Right ventricle myocardium inferior (tissue), 1 donor: ENCODE measurements at regions not wholly inside any gene's neighbourhood (a gene's known extent, or its start where the extent isn't known, plus 50 kb on each side); places are given as distances from the start of the nearest gene placed in this dataset.
A peak's percentile ranks its signal among the peaks of the same experiment; 100 is the strongest.
"Not testable (repeated sequence)": the region's sequence is repeated elsewhere in the genome, so short reads cannot be mapped to it uniquely, and the experiment has no call there.

Experiments
- ATAC-seq: fragments of 200-7000 bp; cut with Tn5 transposase; one replicate; pipeline ENCODE4 v1.9.1; 2020; ENCODE audit warnings: mild to moderate bottlenecking, moderate library complexity
- DNase-seq: peaks from one replicate; pipeline ENCODE4 v3.0.0; 2021; ENCODE audit errors: missing footprints
- intact Hi-C: fragments of 100-400 bp; cut with DNase I; formaldehyde crosslinking; loops from one replicate; pipeline ENCODE4 v1.11.0; 2022
- donor health status: DM: no; HTN: yes; CAD: no; lungs with severe emphysema.

DNA sequence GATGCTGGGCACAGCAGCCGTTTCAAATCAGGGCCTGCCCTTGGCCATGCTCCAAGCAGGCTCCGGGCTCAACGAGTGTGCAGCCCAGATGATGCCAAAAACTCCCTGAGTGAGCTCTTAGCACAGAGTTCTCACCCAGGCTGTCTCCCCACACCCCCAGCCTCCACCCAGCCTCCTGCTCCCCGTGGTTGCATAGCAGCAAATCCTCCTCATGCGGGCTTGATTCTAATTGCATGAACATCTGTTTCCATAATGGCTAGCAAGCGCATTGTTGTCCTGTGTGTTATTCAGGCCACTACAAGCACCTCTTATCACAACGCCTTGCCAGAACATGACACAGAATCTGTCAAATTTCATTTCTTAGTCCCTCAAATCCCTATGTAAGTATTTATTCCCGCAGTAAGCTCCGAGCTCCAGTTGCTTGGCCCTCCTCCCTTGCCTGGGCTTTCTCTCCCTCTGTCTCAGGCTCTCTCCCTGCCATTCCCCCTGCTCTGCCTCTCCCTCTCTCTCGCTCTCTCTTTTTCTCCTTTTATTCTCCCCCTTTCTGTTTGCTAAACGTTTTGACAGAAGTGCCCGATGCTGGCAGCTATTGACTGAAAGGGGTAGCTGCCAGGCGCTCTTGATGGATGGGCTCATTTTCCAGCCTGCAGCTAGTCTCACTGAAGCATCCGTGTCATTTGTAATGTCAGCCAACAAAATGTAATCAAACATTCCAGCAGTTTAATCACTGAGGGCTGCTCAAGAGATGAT is 306.5 kb downstream of the IL20RB start:
- peak; percentile 64 for DNase-seq
- peak; percentile 89 for ATAC-seq

GRCh38 chr3:137264843-137265330 is 307.1 kb downstream of the IL20RB start:
- DNase-seq (no peak), ATAC-seq (no peak)
- intact Hi-C loops: no loop called here

More for the DNA sequence above, 306.5 kb downstream of the IL20RB start:
- intact Hi-C loops: no loop called here

DNA sequence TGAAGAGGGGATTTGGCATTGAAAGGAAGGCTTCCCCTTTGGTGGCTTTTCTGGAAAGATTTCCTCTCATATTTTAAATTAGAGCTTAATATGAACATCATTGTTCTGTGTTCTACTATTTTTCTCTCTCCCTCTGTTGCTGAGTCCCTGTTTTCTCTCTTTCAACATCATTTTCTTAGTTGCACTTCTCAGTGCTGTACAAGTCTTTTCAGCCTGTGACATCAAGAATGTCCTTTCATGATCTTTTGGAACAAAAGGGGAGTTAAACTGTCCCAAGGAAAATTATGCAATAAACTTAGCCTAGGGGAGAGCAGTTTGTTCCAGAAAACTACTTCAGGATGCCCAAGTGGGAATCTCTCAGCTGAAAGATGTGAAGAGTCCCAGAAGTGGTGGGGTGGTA is 325.1 kb downstream of the IL20RB start:
- DNase-seq (no peak), ATAC-seq (peak; percentile 84)
- intact Hi-C loops: no loop called here

- intact Hi-C loops: no loop called here
- ATAC-seq: no peak
- DNase-seq: no peak
Observed at GRCh38 chr3:137285924-137286323, 328.1 kb downstream of the IL20RB start.

DNA sequence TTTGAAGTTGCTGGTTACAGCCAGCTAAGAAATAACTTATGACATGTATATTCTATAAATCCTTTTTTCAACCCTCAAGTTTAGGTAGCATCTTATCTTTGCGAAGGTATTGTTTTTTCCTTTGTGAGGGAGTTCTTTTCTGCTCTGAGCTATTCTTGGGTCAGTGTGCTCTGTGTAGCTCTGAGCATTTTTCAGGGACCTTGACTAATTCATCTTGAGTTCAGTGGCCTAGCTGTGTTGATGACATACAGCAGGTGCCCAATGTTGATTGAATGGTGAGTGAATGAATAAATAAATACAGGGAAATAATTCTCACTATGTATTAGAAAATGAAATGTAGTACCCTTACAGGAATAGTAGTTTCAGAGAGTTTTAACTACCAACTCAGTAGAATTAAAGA is 335.3 kb downstream of the IL20RB start:
- DNase-seq (no peak), ATAC-seq (no peak)
- intact Hi-C loops: no loop called here

- ATAC-seq: no peak
- intact Hi-C loops: no loop called here
- DNase-seq: no peak
Observed at GRCh38 chr3:137294139-137294538, 336.4 kb downstream of the IL20RB start.

- intact Hi-C loops: no loop called here
- ATAC-seq: no peak
- no peak for DNase-seq
Observed at GRCh38 chr3:137294839-137295238, 337.1 kb downstream of the IL20RB start.

DNA sequence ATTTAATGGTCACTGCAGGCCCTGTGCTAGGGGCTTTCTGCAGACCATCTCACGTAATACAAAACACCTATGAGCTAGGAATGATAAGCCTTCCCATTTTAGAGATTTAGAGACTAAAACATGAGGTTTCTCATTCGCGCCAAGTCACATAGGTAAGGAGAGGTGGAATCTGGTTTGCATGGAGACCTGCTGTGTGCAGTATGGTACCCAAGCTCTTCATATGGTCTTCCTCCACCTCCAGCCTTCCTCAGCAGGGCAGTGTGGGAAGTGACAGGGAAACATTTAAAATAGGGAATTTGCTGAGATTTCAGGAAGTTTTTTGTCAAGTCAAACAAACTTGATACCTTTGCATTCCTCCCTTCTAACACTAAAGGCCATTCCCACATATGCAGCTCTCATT is 337.6 kb downstream of the IL20RB start:
- no peak for DNase-seq
- intact Hi-C loops: no loop called here
- ATAC-seq: no peak

- intact Hi-C loops: no loop called here
- no peak for DNase-seq
- no peak for ATAC-seq
Observed at GRCh38 chr3:137296116-137296515, 338.3 kb downstream of the IL20RB start.

GRCh38 chr3:137297770-137298169 is 340.0 kb downstream of the IL20RB start:
- DNase-seq: no peak
- ATAC-seq: no peak
- intact Hi-C loops: no loop called here

DNA sequence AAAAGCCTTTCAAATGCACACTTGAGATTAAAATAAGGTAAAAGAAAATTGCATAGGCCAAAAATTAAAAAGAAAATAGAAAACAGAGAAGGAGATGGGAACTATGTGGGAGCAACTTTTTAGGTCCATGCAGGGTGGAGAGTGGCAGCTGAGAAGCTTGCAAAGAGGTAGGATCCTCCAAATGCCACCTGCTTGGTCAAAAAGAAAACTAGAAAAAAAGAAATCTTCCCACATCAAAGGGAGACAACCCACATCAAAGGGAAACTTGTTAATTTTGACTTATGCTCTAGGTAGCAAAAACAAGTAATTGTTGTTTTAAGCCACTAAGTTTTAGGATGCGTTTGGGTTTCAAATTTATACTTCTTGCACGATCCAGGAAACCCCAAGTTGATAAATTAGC is 342.9 kb downstream of the IL20RB start:
- intact Hi-C loops: no loop called here
- DNase-seq (no peak), ATAC-seq (no peak)

DNA sequence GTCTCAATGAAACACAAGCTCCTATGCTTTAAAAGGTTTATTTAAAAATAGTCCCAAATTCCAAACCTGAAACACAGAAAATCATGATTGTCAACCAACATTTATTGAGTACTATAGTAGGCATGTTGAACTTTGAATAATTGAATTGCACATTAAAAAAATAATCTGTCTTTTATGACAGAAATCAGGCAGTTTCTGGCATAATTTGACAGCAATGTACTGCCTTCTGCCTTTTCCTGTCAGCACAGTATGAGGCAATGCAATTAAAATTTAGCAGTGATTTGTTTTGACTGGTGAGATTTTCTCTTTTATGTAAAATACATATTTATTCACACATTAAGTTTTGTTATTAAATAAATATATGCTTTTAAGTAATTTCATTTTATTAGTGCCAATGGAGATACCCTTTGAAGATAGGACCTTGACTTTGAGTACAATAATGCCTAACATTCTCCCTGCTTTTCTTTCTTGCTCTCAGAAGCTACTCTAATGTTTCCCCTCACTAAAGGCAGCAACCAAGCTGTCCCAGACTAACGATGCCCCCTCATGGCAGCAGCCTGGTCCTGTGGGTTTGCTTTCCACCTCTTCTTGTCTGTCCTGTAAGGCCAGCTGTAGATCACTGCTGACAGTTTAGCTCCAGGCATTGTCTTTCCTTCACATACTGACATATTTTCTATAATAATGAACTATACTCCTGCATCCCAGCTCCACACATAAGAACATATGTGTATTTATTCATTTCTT is 346.7 kb downstream of the IL20RB start:
- ATAC-seq: no peak
- no peak for DNase-seq
- intact Hi-C loops: no loop called here

- intact Hi-C loops: no loop called here
- DNase-seq (no peak), ATAC-seq (no peak)
Observed at GRCh38 chr3:137324114-137324513, 366.3 kb downstream of the IL20RB start.

- no peak for ATAC-seq
- intact Hi-C loops: no loop called here
- DNase-seq: no peak
Observed at GRCh38 chr3:137325170-137325569, 367.4 kb downstream of the IL20RB start.

- DNase-seq (no peak), ATAC-seq (no peak)
- intact Hi-C loops: no loop called here
Observed at GRCh38 chr3:137325934-137326333, 368.2 kb downstream of the IL20RB start.

DNA sequence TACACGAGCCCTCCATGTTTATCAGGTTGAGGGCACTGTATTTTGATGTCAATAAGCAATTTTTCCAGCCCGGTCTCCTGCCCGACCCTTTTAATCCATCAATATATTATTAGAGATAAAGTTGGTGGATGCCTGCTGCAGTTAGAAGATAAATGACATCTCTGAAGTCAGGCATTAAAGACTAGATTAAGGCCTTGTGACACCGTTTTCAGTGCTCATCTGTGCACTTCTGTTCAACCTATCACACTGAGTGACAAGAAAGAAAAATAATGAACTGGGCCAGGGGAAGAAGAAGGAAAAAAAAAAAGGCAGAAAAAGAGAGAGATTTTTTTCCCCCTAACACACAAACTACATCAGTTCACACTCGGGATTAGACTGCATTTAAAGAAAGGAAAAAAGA is 371.8 kb downstream of the IL20RB start:
- intact Hi-C loops: no loop called here
- DNase-seq (no peak), ATAC-seq (no peak)

DNA sequence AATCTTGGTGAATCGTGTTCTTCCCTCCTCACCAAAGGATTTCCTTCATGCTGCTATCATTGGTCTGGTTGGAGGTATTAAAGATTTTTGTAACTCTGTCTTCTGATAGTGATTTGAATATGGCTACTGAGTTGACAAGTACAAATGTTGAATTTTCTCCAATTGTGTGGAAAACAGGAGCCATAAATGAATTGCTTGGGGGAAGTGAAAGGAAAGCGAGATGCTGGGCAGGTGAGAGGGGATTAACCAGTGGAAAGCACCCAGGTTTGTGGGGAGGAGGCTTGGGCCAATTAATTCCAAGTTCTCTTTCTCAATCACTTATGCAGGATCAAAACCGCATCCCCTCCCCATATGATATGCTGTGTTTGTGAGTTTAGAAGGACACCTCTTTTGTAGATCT is 372.5 kb downstream of the IL20RB start:
- DNase-seq: no peak
- no peak for ATAC-seq
- intact Hi-C loops: no loop called here

DNA sequence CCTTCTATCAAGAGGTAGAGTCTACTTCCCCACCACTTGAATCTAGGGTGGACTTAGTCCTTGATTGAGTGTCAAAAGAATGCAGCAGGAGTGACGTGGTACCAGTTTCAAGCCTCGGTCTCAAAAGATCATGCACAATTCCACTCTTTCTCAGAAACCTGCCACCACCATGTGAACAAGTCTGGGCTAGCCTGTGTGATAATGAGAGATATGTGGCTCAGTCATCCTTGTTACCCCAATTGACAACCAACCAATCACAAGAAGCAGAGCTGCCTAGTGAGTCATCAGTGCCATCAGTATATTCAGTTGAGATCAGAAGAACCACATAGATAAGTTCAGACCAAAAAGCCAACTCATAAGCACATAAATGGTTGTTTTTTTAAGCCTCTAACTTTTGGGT is 374.5 kb downstream of the IL20RB start:
- intact Hi-C loops: no loop called here
- ATAC-seq: no peak
- no peak for DNase-seq

- ATAC-seq: no peak
Observed at GRCh38 chr3:137335478-137335877, 377.7 kb downstream of the IL20RB start.

GRCh38 chr3:137338400-137338799 is 380.6 kb downstream of the IL20RB start:
- DNase-seq, ATAC-seq, intact Hi-C loops: not testable (repeated sequence)

More at GRCh38 chr3:137335478-137335877, 377.7 kb downstream of the IL20RB start:
- DNase-seq: no peak
- intact Hi-C loops: no loop called here
